IMR-90 (cell line): ENCODE measurements at regions not wholly inside any gene's neighbourhood (a gene's known extent, or its start where the extent isn't known, plus 50 kb on each side); places are given as distances from the start of the nearest gene placed in this dataset.

Source experiments
- ATAC-seq: fragments of 200-7000 bp; cut with Tn5 transposase; 2 replicates; pipeline ENCODE4 v1.9.1; 2020; ENCODE audit warnings: low read depth, mild to moderate bottlenecking, moderate library complexity
- BruUV-seq: library from RNA; stranded (reverse); fragments of 400-500 nt; replicated peaks from 2 replicates; lab custom pipeline; 2021; lab: Mats Ljungman, UMichigan
- CTCF ChIA-PET: fragments of 300-600 bp; formaldehyde crosslinking; extraction: SDS; loops from one replicate; lab custom pipeline; 2021; ENCODE audit warnings: antibody characterized with exemption; lab: Yijun Ruan, JAX
- POLR2A ChIA-PET: fragments of 300-600 bp; sonication (Branson Sonifier 250); formaldehyde crosslinking; loops from one replicate; lab custom pipeline; 2022; ENCODE audit warnings: antibody characterized with exemption; ENCODE audit not compliant: unreplicated experiment; lab: Charles Lee
- DNase-seq: peaks from one replicate; pipeline ENCODE4 v3.0.0; 2013
- H2AFZ ChIP-seq: replicated peaks from 2 replicates; pipeline ENCODE3; 2013; ENCODE audit warnings: low read length, mild to moderate bottlenecking; ENCODE audit not compliant: poor library complexity
- H2AK5ac ChIP-seq: 2 replicates; pipeline ENCODE4 v1.6.1; 2013; ENCODE audit warnings: low read depth, low read length, inconsistent platforms
- H2AK9ac ChIP-seq: replicated peaks from 2 replicates; pipeline ENCODE3; 2013; ENCODE audit warnings: mild to moderate bottlenecking, low read depth, low read length, moderate library complexity; ENCODE audit not compliant: poor library complexity
- H2BK120ac ChIP-seq: 2 replicates; pipeline ENCODE4 v1.6.1; 2013; ENCODE audit warnings: low read depth, low read length, inconsistent platforms
- H2BK15ac ChIP-seq: 3 replicates; pipeline ENCODE4 v1.6.1; 2013; ENCODE audit warnings: low read depth, low read length, inconsistent platforms
- H2BK20ac ChIP-seq: 2 replicates; pipeline ENCODE4 v1.6.1; 2013; ENCODE audit warnings: low read depth, mild to moderate bottlenecking, inconsistent platforms, low read length, moderate library complexity
- H2BK5ac ChIP-seq: 2 replicates; pipeline ENCODE4 v1.6.1; 2013; ENCODE audit warnings: mild to moderate bottlenecking, low read depth, low read length, inconsistent platforms; ENCODE audit not compliant: poor library complexity, severe bottlenecking
- H3K14ac ChIP-seq: replicated peaks from 2 replicates; pipeline ENCODE4 v1.6.1; 2013; ENCODE audit warnings: low read depth, low read length, inconsistent platforms
- H3K18ac ChIP-seq: 2 replicates; pipeline ENCODE4 v1.6.1; 2013; ENCODE audit warnings: low read depth, low read length, control low read depth
- H3K23ac ChIP-seq: 2 replicates; pipeline ENCODE4 v1.6.1; 2013; ENCODE audit warnings: low read depth, low read length, inconsistent platforms
- H3K27ac ChIP-seq: 2 replicates; pipeline ENCODE4 v1.5.1; 2013; ENCODE audit warnings: mild to moderate bottlenecking, control low read depth, low read length; ENCODE audit not compliant: insufficient read depth
- H3K27me3 ChIP-seq: 2 replicates; pipeline ENCODE4 v1.6.1; 2013; ENCODE audit warnings: low read length; ENCODE audit not compliant: control insufficient read depth, insufficient read depth
- H3K36me3 ChIP-seq: 2 replicates; pipeline ENCODE4 v1.6.1; 2013; ENCODE audit warnings: low read length, mixed read lengths; ENCODE audit not compliant: control insufficient read depth, insufficient read depth
- H3K4ac ChIP-seq: 2 replicates; pipeline ENCODE4 v1.6.1; 2013; ENCODE audit warnings: low read depth, low read length, inconsistent platforms
- H3K4me1 ChIP-seq: 2 replicates; pipeline ENCODE4 v1.6.1; 2013; ENCODE audit warnings: low read length, mixed read lengths; ENCODE audit not compliant: control insufficient read depth, insufficient read depth
- H3K4me2 ChIP-seq: 2 replicates; pipeline ENCODE4 v1.6.1; 2013; ENCODE audit warnings: low read depth, mild to moderate bottlenecking, control low read depth, low read length, moderate library complexity
- H3K4me3 ChIP-seq: 2 replicates; pipeline ENCODE4 v1.5.1; 2013; ENCODE audit warnings: low read depth, mild to moderate bottlenecking, control low read depth, low read length, moderate library complexity; ENCODE audit not compliant: insufficient read depth
- H3K56ac ChIP-seq: 2 replicates; pipeline ENCODE4 v1.6.1; 2013; ENCODE audit warnings: low read length, inconsistent platforms; ENCODE audit not compliant: insufficient read depth; ENCODE audit errors: extremely low read depth
- H3K79me1 ChIP-seq, 2 experiments: 2 replicates each; pipeline ENCODE4 v1.6.1; 2013; ENCODE audit warnings: low read length in 2 of 2, inconsistent platforms in 1 of 2, low read depth in 1 of 2
- H3K9ac ChIP-seq: 2 replicates; pipeline ENCODE4 v1.6.1; 2013; ENCODE audit warnings: low read depth, low read length, control low read depth
- H3K9me1 ChIP-seq: 2 replicates; pipeline ENCODE4 v1.6.1; 2013; ENCODE audit warnings: low read length, inconsistent platforms; ENCODE audit not compliant: insufficient read depth
- H3K9me3 ChIP-seq: 2 replicates; pipeline ENCODE4 v1.6.1; 2013; ENCODE audit warnings: low read length; ENCODE audit not compliant: control insufficient read depth, insufficient read depth
- H4K20me1 ChIP-seq: 2 replicates; pipeline ENCODE4 v1.6.1; 2013; ENCODE audit warnings: low read length, inconsistent platforms; ENCODE audit not compliant: insufficient read depth
- H4K5ac ChIP-seq: 2 replicates; pipeline ENCODE4 v1.6.1; 2013; ENCODE audit warnings: mild to moderate bottlenecking, low read depth, low read length, control low read depth
- H4K8ac ChIP-seq, 2 experiments: 2 replicates each; pipeline ENCODE4 v1.6.1; 2013; ENCODE audit warnings: low read depth in 2 of 2, low read length in 2 of 2, control low read depth in 1 of 2, inconsistent platforms in 1 of 2
- H4K91ac ChIP-seq: 2 replicates; pipeline ENCODE4 v1.6.1; 2013; ENCODE audit warnings: low read depth, low read length, inconsistent platforms; ENCODE audit not compliant: insufficient read depth
- BHLHE40 ChIP-seq: fragments of 150-350 bp; IDR thresholded peaks from 2 replicates; pipeline ENCODE4 v1.6.1; 2016; ENCODE audit warnings: mild to moderate bottlenecking, low read depth, low read length
- CEBPB ChIP-seq: IDR thresholded peaks from 2 replicates; pipeline ENCODE4 v1.6.1; 2012; ENCODE audit warnings: low read depth, low read length, improper control_type of control experiment
- CHD1 ChIP-seq: IDR thresholded peaks from 2 replicates; pipeline ENCODE4 v1.6.1; 2012; ENCODE audit warnings: low read depth, low read length, improper control_type of control experiment
- CTCF ChIP-seq: conservative IDR thresholded peaks from 2 replicates; pipeline ENCODE4 v1.5.1; 2012; ENCODE audit warnings: mild to moderate bottlenecking, low read depth, low read length, improper control_type of control experiment
- ELK1 ChIP-seq: fragments of 150-350 bp; IDR thresholded peaks from 2 replicates; pipeline ENCODE4 v1.6.1; 2016; ENCODE audit warnings: low read depth, mild to moderate bottlenecking, low read length, moderate library complexity, borderline replicate concordance
- FOS ChIP-seq: fragments of 150-350 bp; IDR thresholded peaks from 2 replicates; pipeline ENCODE4 v1.6.1; 2016; ENCODE audit warnings: low read depth, low read length
- MAFK ChIP-seq: IDR thresholded peaks from 2 replicates; pipeline ENCODE4 v1.6.1; 2012; ENCODE audit warnings: low read depth, low read length, improper control_type of control experiment
- MAZ ChIP-seq: IDR thresholded peaks from 2 replicates; pipeline ENCODE4 v1.6.1; 2012; ENCODE audit warnings: low read depth, mild to moderate bottlenecking, low read length, improper control_type of control experiment, moderate library complexity, borderline replicate concordance
- MXI1 ChIP-seq: IDR thresholded peaks from 2 replicates; pipeline ENCODE4 v1.6.1; 2012; ENCODE audit warnings: low read depth, mild to moderate bottlenecking, low read length, moderate library complexity, borderline replicate concordance
- NFE2L2 ChIP-seq: fragments of 150-350 bp; IDR thresholded peaks from 2 replicates; pipeline ENCODE4 v1.6.1; 2016; ENCODE audit warnings: low read depth, mild to moderate bottlenecking, low read length
- POLR2A ChIP-seq: IDR thresholded peaks from 2 replicates; pipeline ENCODE4 v1.6.1; 2012; ENCODE audit warnings: mild to moderate bottlenecking, low read depth, low read length
- RAD21 ChIP-seq: IDR thresholded peaks from 2 replicates; pipeline ENCODE4 v1.6.1; 2012; ENCODE audit warnings: low read length, improper control_type of control experiment
- RCOR1 ChIP-seq: IDR thresholded peaks from 2 replicates; pipeline ENCODE4 v1.6.1; 2012; ENCODE audit warnings: mild to moderate bottlenecking, low read length, improper control_type of control experiment; ENCODE audit not compliant: insufficient replicate concordance
- RFX5 ChIP-seq: IDR thresholded peaks from 2 replicates; pipeline ENCODE4 v1.8.0; 2012; ENCODE audit warnings: low read depth, mild to moderate bottlenecking, low read length, moderate library complexity
- SMC3 ChIP-seq: fragments of 150-350 bp; IDR thresholded peaks from 2 replicates; pipeline ENCODE4 v1.6.1; 2016; ENCODE audit warnings: low read depth, mild to moderate bottlenecking, antibody characterized with exemption, low read length, moderate library complexity
- USF2 ChIP-seq: fragments of 150-350 bp; IDR thresholded peaks from 2 replicates; pipeline ENCODE4 v1.6.1; 2017; ENCODE audit warnings: mild to moderate bottlenecking, antibody characterized with exemption, low read length, low read depth
- WGBS, 2 experiments: methylation state at CpG; one replicate each; pipeline versions ENCODE4 v1.1.5 to v1.1.7; 2013; ENCODE audit warnings: missing lambda C conversion rate in 2 of 2; ENCODE audit not compliant: insufficient read length in 1 of 2; ENCODE audit errors: extremely low coverage in 2 of 2; 5-methylcytosine and 5-hydroxymethylcytosine counted together
- dilution Hi-C: fragments of 300-500 bp; cut with HindIII; formaldehyde crosslinking; loops from one replicate; pipeline ENCODE4 v1.14.3; 2018; ENCODE audit warnings: low sequenced_read_pairs; ENCODE audit not compliant: unreplicated experiment
- in situ Hi-C: fragments of 300-500 bp; cut with MboI; formaldehyde crosslinking; loops from 3 replicates; pipeline ENCODE4 v1.14.3; 2019; ENCODE audit warnings: low sequenced_read_pairs, inconsistent platforms, mixed read lengths
- intact Hi-C: fragments of 100-400 bp; cut with micrococcal nuclease; formaldehyde crosslinking; loops from 2 replicates; pipeline ENCODE4 v1.10.0; 2022

GRCh38 chr18:22829781-22830180 is 103.3 kb upstream of the RBBP8 start:
- dilution Hi-C loops (no loop called here), in situ Hi-C loops (no loop called here), intact Hi-C loops (no loop called here)
- Histone ChIP-seq H3K23ac (no peak overlapping the region), H2BK120ac (peak overlapping the region; percentile 77; the same call in 1 of the 2 replicates), H3K4me3 (no peak overlapping the region), H4K5ac (peak overlapping the region; percentile 70; the same call in 1 of the 2 replicates), H2AK9ac (no peak overlapping the region), H3K27ac (no peak overlapping the region), H3K9me3 (peaks cover 4% of the 10 kb centered on the region; the same call in 1 of the 2 replicates), H4K20me1 (no peaks in the 10 kb centered on the region), H3K9ac (no peak overlapping the region), H3K9me1 (peaks cover 6% of the 10 kb centered on the region; the same call in 1 of the 2 replicates), H3K4ac (peak overlapping the region; percentile 55; the same call in 1 of the 2 replicates), H2BK5ac (peak overlapping the region; percentile 32), H2AFZ (no peak overlapping the region), H3K4me2 (no peak overlapping the region), H4K91ac (no peak overlapping the region), H3K56ac (no peak overlapping the region), H3K27me3 (no peaks in the 10 kb centered on the region), H2BK20ac (peak overlapping the region; percentile 58; the same call in 1 of the 2 replicates), H2AK5ac (0 out of 2 replicates have a peak overlapping the region, but pooled peaks have one; percentile 87), H3K18ac (peak overlapping the region; percentile 98; the same call in 1 of the 2 replicates), H3K14ac (peak overlapping the region; percentile 63; the same call in 1 of the 2 replicates), H3K4me1 (peaks cover 6% of the 10 kb centered on the region), H3K36me3 (no peaks in the 10 kb centered on the region), H2BK15ac (peak overlapping the region; percentile 93; the same call in 1 of the 3 replicates), H4K8ac (peak overlapping the region in 1 of 2 experiments; percentile 57; a peak in 1 of 4 replicates), H3K79me1 (no peaks in the 10 kb centered on the region)
- POLR2A ChIA-PET = no interaction called here
- 100% methylated on average over 1 of the region's 2 CpGs; no CpG with 5 or more reads in 1 of the 2 experiments for WGBS, 2 experiments
- BruUV-seq = no TSS peak
- CTCF ChIA-PET = interaction anchor here (0.6 kb wide), 1 partner anchor 45 kb away, joined by 3 read pairs; no protein-coding TSS in a partner anchor
- DNase-seq = no peak
- TF ChIP-seq RFX5 (no peak), MAZ (no peak), RAD21 (no peak), SMC3 (no peak), CTCF (no peak), ELK1 (no peak), FOS (no peak), POLR2A (no peak), USF2 (no peak), MAFK (no peak), BHLHE40 (no peak), NFE2L2 (no peak), RCOR1 (no peak), CEBPB (no peak), CHD1 (no peak), MXI1 (no peak)
- ATAC-seq = no peak
